ENCODE measurements at regions not wholly inside any gene's neighbourhood (a gene's known extent, or its start where the extent isn't known, plus 50 kb on each side); places are given as distances from the start of the nearest gene placed in this dataset.

DNA sequence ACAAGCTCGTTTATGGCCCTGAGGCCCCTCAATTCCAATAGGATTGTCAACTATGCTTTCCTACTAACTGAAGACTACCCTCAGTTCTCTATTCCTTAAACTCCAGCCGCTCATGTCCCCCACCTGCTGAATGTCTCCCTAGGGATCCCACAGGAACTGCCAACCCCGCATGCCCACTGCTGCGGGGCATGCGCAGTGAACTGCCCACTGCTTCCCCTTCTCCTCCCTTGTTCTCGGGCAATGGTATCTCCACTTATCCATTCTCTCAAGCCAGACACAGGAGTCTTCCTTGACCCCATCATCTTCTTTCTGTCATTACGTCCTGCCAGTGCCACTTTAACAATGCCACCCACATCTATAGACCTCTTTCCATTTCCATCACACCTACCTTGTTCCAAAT is 90.0 kb downstream of the FGF18 start:
- 97% methylated on average over 7 of the region's 7 CpGs for WGBS (ENCODE audit: insufficient coverage)
- Histone ChIP-seq H3K27ac (ENCODE audit: insufficient read depth in 1 of 2, low read depth in 1 of 2, low read length in 2 of 2, poor library complexity in 1 of 2, severe bottlenecking in 2 of 2) (no peak overlapping the region), H3K4me3 (ENCODE audit: control insufficient read depth in 1 of 7, extremely low read depth in 1 of 7, insufficient read depth in 4 of 7, low read depth in 2 of 7, low read length in 6 of 7) (no peak overlapping the region), H3K9me3 (ENCODE audit: control extremely low read depth in 1 of 5, control insufficient read depth in 4 of 5, insufficient read depth in 2 of 5, low read depth in 1 of 5, low read length in 4 of 5) (no peaks in the 10 kb centered on the region), H3K27me3 (replicated peaks in 2 of 5; ENCODE audit: control insufficient read depth in 4 of 5, insufficient read depth in 5 of 5, low read length in 4 of 5) (peaks cover 0 to 4% (median 0%) of the 10 kb centered on the region in 5 experiments), H3K4me1 (ENCODE audit: control extremely low read depth in 1 of 4, control insufficient read depth in 4 of 4, insufficient read depth in 4 of 4, low read length in 3 of 4) (peaks cover 0 to 4% (median 0%) of the 10 kb centered on the region in 4 experiments), H3K36me3 (ENCODE audit: control insufficient read depth in 4 of 4, insufficient read depth in 4 of 4, low read length in 3 of 4) (no peaks in the 10 kb centered on the region)
- ChIA-PET CTCF (no interaction called here), POLR2A (no interaction called here)
- no peak for DNase-seq

DNA sequence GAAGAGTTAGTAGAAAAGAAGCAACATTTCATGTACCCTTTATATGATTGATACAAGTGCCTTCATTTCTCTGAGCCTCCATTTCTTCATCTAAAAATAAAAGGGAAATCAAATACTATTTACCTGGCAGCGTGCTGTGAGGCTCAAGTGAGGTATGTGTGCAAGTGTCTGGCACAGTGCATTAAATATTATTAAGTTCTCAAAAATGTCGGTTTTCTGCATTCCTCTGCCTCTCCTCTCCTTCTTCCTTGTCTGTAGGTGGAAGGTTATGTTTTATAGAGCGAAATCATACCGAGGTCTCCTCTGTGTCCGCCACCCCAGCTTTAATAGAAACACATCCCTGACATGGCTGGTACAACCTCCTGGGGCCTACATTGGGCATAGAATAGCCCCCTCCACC is 93.0 kb downstream of the FGF18 start:
- H3K27me3 ChIP-seq (replicated peaks in 2 of 5; ENCODE audit: control insufficient read depth in 4 of 5, insufficient read depth in 5 of 5, low read length in 4 of 5) = peaks cover 0 to 4% (median 0%) of the 10 kb centered on the region in 5 experiments
- ChIA-PET POLR2A (no interaction called here), CTCF (interaction anchor here (1.5 kb wide), 1 partner anchor 14 kb away, joined by 3 read pairs; no protein-coding TSS in a partner anchor)
- no peaks in the 10 kb centered on the region for H3K36me3 ChIP-seq (ENCODE audit: control insufficient read depth in 4 of 4, insufficient read depth in 4 of 4, low read length in 3 of 4)
- no peak overlapping the region for H3K4me3 ChIP-seq (ENCODE audit: control insufficient read depth in 1 of 7, extremely low read depth in 1 of 7, insufficient read depth in 4 of 7, low read depth in 2 of 7, low read length in 6 of 7)
- H3K9me3 ChIP-seq (ENCODE audit: control extremely low read depth in 1 of 5, control insufficient read depth in 4 of 5, insufficient read depth in 2 of 5, low read depth in 1 of 5, low read length in 4 of 5) = no peaks in the 10 kb centered on the region
- WGBS (ENCODE audit: insufficient coverage) = 80% methylated on average over 1 of the region's 5 CpGs
- no peak for DNase-seq
- H3K27ac ChIP-seq (ENCODE audit: insufficient read depth in 1 of 2, low read depth in 1 of 2, low read length in 2 of 2, poor library complexity in 1 of 2, severe bottlenecking in 2 of 2) = no peak overlapping the region
- no peaks in the 10 kb centered on the region for H3K4me1 ChIP-seq (ENCODE audit: control extremely low read depth in 1 of 4, control insufficient read depth in 4 of 4, insufficient read depth in 4 of 4, low read length in 3 of 4)

DNA sequence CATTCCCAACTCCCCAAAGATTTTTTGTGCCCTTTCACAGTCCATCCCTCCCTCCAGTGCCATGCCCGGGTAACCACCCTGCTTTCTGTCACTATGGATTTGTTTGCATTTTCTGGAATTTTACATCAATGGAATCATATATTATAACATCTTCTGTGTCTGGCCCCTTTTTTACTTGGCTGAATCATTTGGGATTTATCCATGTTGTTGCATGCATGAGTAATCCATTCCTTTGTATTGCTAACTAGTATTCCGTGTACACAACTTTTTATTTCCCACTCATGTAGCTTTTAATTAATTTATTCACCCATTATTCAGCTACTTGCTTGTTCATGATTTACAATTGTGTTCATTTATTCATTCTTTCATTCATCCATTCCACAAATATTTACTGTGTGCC is 94.1 kb downstream of the FGF18 start:
- Histone ChIP-seq H3K36me3 (ENCODE audit: control insufficient read depth in 4 of 4, insufficient read depth in 4 of 4, low read length in 3 of 4) (no peaks in the 10 kb centered on the region), H3K4me3 (ENCODE audit: control insufficient read depth in 1 of 7, extremely low read depth in 1 of 7, insufficient read depth in 4 of 7, low read depth in 2 of 7, low read length in 6 of 7) (no peak overlapping the region), H3K27me3 (replicated peaks in 2 of 5; ENCODE audit: control insufficient read depth in 4 of 5, insufficient read depth in 5 of 5, low read length in 4 of 5) (peaks cover 0 to 2% (median 0%) of the 10 kb centered on the region in 5 experiments), H3K9me3 (ENCODE audit: control extremely low read depth in 1 of 5, control insufficient read depth in 4 of 5, insufficient read depth in 2 of 5, low read depth in 1 of 5, low read length in 4 of 5) (no peaks in the 10 kb centered on the region), H3K4me1 (ENCODE audit: control extremely low read depth in 1 of 4, control insufficient read depth in 4 of 4, insufficient read depth in 4 of 4, low read length in 3 of 4) (no peaks in the 10 kb centered on the region), H3K27ac (ENCODE audit: insufficient read depth in 1 of 2, low read depth in 1 of 2, low read length in 2 of 2, poor library complexity in 1 of 2, severe bottlenecking in 2 of 2) (no peak overlapping the region)
- CTCF ChIA-PET = interaction anchor here (0.9 kb wide), 1 partner anchor 64 kb away, joined by 3 read pairs; no protein-coding TSS in a partner anchor
- no peak for DNase-seq
- WGBS (ENCODE audit: insufficient coverage) = no CpG with 5 or more reads among the region's 2 CpGs
- POLR2A ChIA-PET = no interaction called here

DNA sequence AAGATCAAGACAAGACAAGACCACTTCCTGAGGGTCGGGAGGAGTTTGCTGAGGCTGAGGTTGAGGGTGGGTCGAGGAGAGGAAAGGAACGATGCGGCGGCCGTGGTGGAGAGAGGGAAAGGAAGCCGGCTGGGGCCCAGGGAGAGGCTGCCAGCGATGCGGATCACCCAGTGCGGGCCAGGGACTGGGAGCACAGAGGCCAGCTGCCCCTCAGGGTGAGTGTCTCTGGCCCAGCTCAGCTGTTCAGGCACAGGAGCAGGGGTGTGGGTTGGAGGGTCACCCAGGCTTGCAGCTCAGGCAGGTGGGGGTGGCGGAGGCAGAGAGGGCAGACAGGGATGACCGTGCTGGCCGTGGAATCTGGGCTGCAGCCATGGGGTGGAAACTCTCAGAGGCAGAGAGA is 99.5 kb downstream of the FGF18 start:
- Histone ChIP-seq H3K4me3 (ENCODE audit: control insufficient read depth in 1 of 7, extremely low read depth in 1 of 7, insufficient read depth in 4 of 7, low read depth in 2 of 7, low read length in 6 of 7) (no peak overlapping the region), H3K27ac (ENCODE audit: insufficient read depth in 1 of 2, low read depth in 1 of 2, low read length in 2 of 2, poor library complexity in 1 of 2, severe bottlenecking in 2 of 2) (no peak overlapping the region), H3K27me3 (replicated peaks in 2 of 5; ENCODE audit: control insufficient read depth in 4 of 5, insufficient read depth in 5 of 5, low read length in 4 of 5) (no peaks in the 10 kb centered on the region), H3K9me3 (ENCODE audit: control extremely low read depth in 1 of 5, control insufficient read depth in 4 of 5, insufficient read depth in 2 of 5, low read depth in 1 of 5, low read length in 4 of 5) (no peaks in the 10 kb centered on the region), H3K36me3 (ENCODE audit: control insufficient read depth in 4 of 4, insufficient read depth in 4 of 4, low read length in 3 of 4) (no peaks in the 10 kb centered on the region), H3K4me1 (ENCODE audit: control extremely low read depth in 1 of 4, control insufficient read depth in 4 of 4, insufficient read depth in 4 of 4, low read length in 3 of 4) (no peaks in the 10 kb centered on the region)
- no peak for DNase-seq
- ChIA-PET CTCF (interaction anchor here (1.9 kb wide), 1 partner anchor 47 kb away, joined by 4 read pairs; no protein-coding TSS in a partner anchor), POLR2A (no interaction called here)
- 90% methylated on average over 9 of the region's 13 CpGs for WGBS (ENCODE audit: insufficient coverage)

DNA sequence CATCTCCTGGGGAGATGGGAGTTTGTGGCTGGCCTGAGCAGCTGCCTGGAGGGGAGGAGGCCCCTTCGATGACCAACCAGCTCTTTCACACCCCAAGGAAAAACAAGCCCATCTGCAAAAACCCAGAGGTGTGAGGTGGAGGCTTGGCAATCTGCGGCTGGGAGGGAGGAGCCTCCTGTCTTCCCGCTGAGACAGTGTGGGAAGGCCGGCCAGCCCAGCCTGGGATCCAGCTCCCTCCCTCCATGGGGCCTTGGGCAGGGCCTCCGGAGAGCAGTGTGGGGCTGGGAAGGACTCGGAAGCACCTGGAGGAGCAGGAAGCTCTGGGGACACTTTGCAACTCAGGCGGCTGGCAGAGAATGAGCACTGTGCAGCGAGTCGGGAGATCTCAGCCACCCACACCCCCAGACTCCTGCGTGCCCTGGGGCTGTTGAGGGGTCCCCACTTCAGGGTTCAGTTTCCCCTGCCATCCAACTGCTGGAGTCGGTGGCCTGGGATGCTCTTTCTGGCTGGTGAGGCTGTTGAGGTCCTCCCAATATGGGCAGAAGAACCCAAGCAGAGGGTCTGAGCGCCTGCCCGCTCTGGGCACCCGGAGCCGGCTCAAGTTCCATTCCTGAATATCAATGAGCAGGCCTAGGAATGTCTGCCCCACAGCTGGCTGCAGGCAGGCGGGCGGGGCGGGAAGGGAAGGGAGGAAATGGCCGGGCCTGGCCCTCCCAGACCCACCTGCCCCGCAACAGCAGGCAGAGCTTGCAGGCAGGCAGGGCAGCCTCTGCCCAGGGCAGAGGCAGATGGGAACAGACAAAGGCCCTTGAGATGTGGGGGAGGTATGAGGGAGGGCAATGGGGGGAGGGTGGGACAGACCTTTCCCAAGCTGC is 101.1 kb downstream of the FGF18 start:
- ChIA-PET CTCF (interaction anchor here (1.0 to 1.9 kb wide), 4 partner anchors 21 to 107 kb away, joined by 3 to 5 read pairs (median 4); partner anchors contain the start of gene FGF18), POLR2A (no interaction called here)
- Histone ChIP-seq H3K27ac (ENCODE audit: insufficient read depth in 1 of 2, low read depth in 1 of 2, low read length in 2 of 2, poor library complexity in 1 of 2, severe bottlenecking in 2 of 2) (no peak overlapping the region), H3K27me3 (replicated peaks in 2 of 5; ENCODE audit: control insufficient read depth in 4 of 5, insufficient read depth in 5 of 5, low read length in 4 of 5) (peaks cover 0 to 1% (median 0%) of the 10 kb centered on the region in 5 experiments), H3K4me1 (ENCODE audit: control extremely low read depth in 1 of 4, control insufficient read depth in 4 of 4, insufficient read depth in 4 of 4, low read length in 3 of 4) (no peaks in the 10 kb centered on the region), H3K9me3 (ENCODE audit: control extremely low read depth in 1 of 5, control insufficient read depth in 4 of 5, insufficient read depth in 2 of 5, low read depth in 1 of 5, low read length in 4 of 5) (no peaks in the 10 kb centered on the region), H3K4me3 (ENCODE audit: control insufficient read depth in 1 of 7, extremely low read depth in 1 of 7, insufficient read depth in 4 of 7, low read depth in 2 of 7, low read length in 6 of 7) (no peak overlapping the region), H3K36me3 (ENCODE audit: control insufficient read depth in 4 of 4, insufficient read depth in 4 of 4, low read length in 3 of 4) (no peaks in the 10 kb centered on the region)
- DNase-seq = no peak
- 95% methylated on average over 16 of the region's 20 CpGs for whole genome bisulfite sequencing (ENCODE audit: insufficient coverage)

DNA sequence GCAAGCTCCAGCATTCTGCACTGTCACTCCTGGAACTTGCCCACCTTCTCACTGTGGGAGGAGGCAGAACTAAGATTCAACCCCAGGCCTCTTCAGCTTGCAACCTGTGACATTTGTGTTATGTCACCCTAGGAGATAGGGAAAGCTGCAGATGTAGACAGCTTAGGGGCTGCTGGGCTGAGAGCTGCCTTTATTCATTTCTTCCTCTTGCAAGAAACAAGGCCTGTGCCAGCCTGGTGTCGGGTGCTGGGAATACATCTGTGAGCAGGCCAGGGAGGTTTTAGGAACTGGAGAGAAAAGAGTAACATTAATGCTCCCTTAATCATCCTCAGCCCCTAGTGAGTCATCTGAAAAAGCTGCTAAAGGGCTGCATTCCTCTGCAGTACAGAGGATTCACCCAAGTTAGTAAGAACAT is 101.8 kb downstream of the FGF18 start:
- Histone ChIP-seq H3K9me3 (ENCODE audit: control extremely low read depth in 1 of 5, control insufficient read depth in 4 of 5, insufficient read depth in 2 of 5, low read depth in 1 of 5, low read length in 4 of 5) (no peaks in the 10 kb centered on the region), H3K4me1 (ENCODE audit: control extremely low read depth in 1 of 4, control insufficient read depth in 4 of 4, insufficient read depth in 4 of 4, low read length in 3 of 4) (no peaks in the 10 kb centered on the region), H3K27me3 (replicated peaks in 2 of 5; ENCODE audit: control insufficient read depth in 4 of 5, insufficient read depth in 5 of 5, low read length in 4 of 5) (peaks cover 0 to 1% (median 0%) of the 10 kb centered on the region in 5 experiments), H3K27ac (ENCODE audit: insufficient read depth in 1 of 2, low read depth in 1 of 2, low read length in 2 of 2, poor library complexity in 1 of 2, severe bottlenecking in 2 of 2) (no peak overlapping the region), H3K36me3 (ENCODE audit: control insufficient read depth in 4 of 4, insufficient read depth in 4 of 4, low read length in 3 of 4) (no peaks in the 10 kb centered on the region), H3K4me3 (ENCODE audit: control insufficient read depth in 1 of 7, extremely low read depth in 1 of 7, insufficient read depth in 4 of 7, low read depth in 2 of 7, low read length in 6 of 7) (no peak overlapping the region)
- peak in 2 of 3 donors; percentile 7 to 13 for DNase-seq
- no CpG with 5 or more reads among the region's 1 CpG for WGBS (ENCODE audit: insufficient coverage)
- ChIA-PET CTCF (interaction anchor here (1.2 to 1.4 kb wide), 2 partner anchors 17 to 20 kb away, joined by 3 to 5 read pairs; no protein-coding TSS in a partner anchor), POLR2A (no interaction called here)

DNA sequence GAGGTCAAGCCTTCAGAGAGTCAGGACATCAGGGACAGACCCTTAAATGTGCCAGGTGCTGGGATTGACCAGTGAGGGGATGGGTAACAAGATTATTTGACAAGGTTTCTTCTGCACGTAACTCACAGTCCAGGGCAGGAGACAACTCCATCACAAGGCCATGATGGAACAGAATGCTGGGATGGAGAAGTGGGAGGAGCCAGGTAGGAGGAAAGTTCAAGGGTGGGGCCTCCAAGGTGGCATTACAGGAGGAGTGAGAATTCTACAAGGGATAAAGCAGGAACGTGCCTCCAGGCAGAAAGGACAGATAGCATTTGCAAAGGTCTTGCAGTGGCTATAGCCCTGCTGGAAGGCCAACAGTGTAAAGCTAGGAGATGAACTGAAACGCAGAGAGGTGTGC is 102.2 kb downstream of the FGF18 start:
- no peaks in the 10 kb centered on the region for H3K4me1 ChIP-seq (ENCODE audit: control extremely low read depth in 1 of 4, control insufficient read depth in 4 of 4, insufficient read depth in 4 of 4, low read length in 3 of 4)
- CTCF ChIA-PET = interaction anchor here (1.2 to 1.4 kb wide), 2 partner anchors 17 to 20 kb away, joined by 3 to 5 read pairs; no protein-coding TSS in a partner anchor
- POLR2A ChIA-PET = no interaction called here
- H3K27ac ChIP-seq (ENCODE audit: insufficient read depth in 1 of 2, low read depth in 1 of 2, low read length in 2 of 2, poor library complexity in 1 of 2, severe bottlenecking in 2 of 2) = no peak overlapping the region
- DNase-seq = no peak
- H3K9me3 ChIP-seq (ENCODE audit: control extremely low read depth in 1 of 5, control insufficient read depth in 4 of 5, insufficient read depth in 2 of 5, low read depth in 1 of 5, low read length in 4 of 5) = no peaks in the 10 kb centered on the region
- peaks cover 0 to 1% (median 0%) of the 10 kb centered on the region in 5 experiments for H3K27me3 ChIP-seq (replicated peaks in 2 of 5; ENCODE audit: control insufficient read depth in 4 of 5, insufficient read depth in 5 of 5, low read length in 4 of 5)
- WGBS (ENCODE audit: insufficient coverage) = 100% methylated on average over 2 of the region's 3 CpGs
- no peak overlapping the region for H3K4me3 ChIP-seq (ENCODE audit: control insufficient read depth in 1 of 7, extremely low read depth in 1 of 7, insufficient read depth in 4 of 7, low read depth in 2 of 7, low read length in 6 of 7)
- no peaks in the 10 kb centered on the region for H3K36me3 ChIP-seq (ENCODE audit: control insufficient read depth in 4 of 4, insufficient read depth in 4 of 4, low read length in 3 of 4)
